OCI-LY7 (cell line): ENCODE measurements at regions not wholly inside any gene's neighbourhood (a gene's known extent, or its start where the extent isn't known, plus 50 kb on each side); places are given as distances from the start of the nearest gene placed in this dataset.

Experiments
- BruUV-seq: library from RNA; stranded (reverse); fragments of 400-500 nt; replicated peaks from 2 replicates; lab custom pipeline; 2021; lab: Mats Ljungman, UMichigan
- CTCF ChIA-PET: fragments of 300-600 bp; sonication (Branson Sonifier 250); formaldehyde crosslinking; loops from one replicate; lab custom pipeline; 2022; ENCODE audit warnings: antibody characterized with exemption; ENCODE audit not compliant: unreplicated experiment; lab: Charles Lee
- POLR2A ChIA-PET: fragments of 300-600 bp; sonication (Branson Sonifier 250); formaldehyde crosslinking; loops from one replicate; lab custom pipeline; 2022; ENCODE audit warnings: antibody characterized with exemption; lab: Charles Lee
- DNase-seq: peaks from one replicate; pipeline ENCODE4 v3.0.0-alpha.2; 2015; ENCODE audit warnings: low spot score
- H2AFZ ChIP-seq: fragments of 200-600 bp; sonication (generic), shearing (Covaris generic); 2 replicates; pipeline ENCODE4 v1.6.1; 2014; ENCODE audit warnings: mild to moderate bottlenecking, antibody characterized with exemption, low read length, moderate library complexity
- H3K27ac ChIP-seq: fragments of 200-600 bp; sonication (generic); 2 replicates; pipeline ENCODE4 v1.5.1; 2014; ENCODE audit warnings: mixed run types, low read depth, mild to moderate bottlenecking, moderate library complexity, low read length, inconsistent platforms; ENCODE audit not compliant: poor library complexity, severe bottlenecking
- H3K36me3 ChIP-seq: fragments of 200-600 bp; sonication (generic); 2 replicates; pipeline ENCODE4 v1.6.1; 2014; ENCODE audit warnings: mild to moderate bottlenecking, antibody characterized with exemption, low read length, moderate library complexity, mixed read lengths; ENCODE audit not compliant: insufficient read depth
- H3K4me1 ChIP-seq: fragments of 200-600 bp; sonication (generic); 2 replicates; pipeline ENCODE4 v1.5.1; 2014; ENCODE audit warnings: mild to moderate bottlenecking, low read length; ENCODE audit not compliant: insufficient read depth, poor library complexity, severe bottlenecking
- H3K4me2 ChIP-seq: fragments of 200-600 bp; sonication (generic); 2 replicates; pipeline ENCODE4 v1.6.1; 2014; ENCODE audit warnings: mild to moderate bottlenecking, low read length
- H3K4me3 ChIP-seq: fragments of 200-600 bp; sonication (generic); 2 replicates; pipeline ENCODE4 v1.5.1; 2014; ENCODE audit warnings: mild to moderate bottlenecking, low read depth, low read length; ENCODE audit not compliant: poor library complexity, severe bottlenecking
- H3K79me2 ChIP-seq: fragments of 200-600 bp; sonication (generic); 2 replicates; pipeline ENCODE4 v1.6.1; 2016; ENCODE audit warnings: low read depth, mild to moderate bottlenecking, low read length, moderate library complexity, mixed read lengths; ENCODE audit not compliant: insufficient read depth
- H3K9me2 ChIP-seq: fragments of 200-600 bp; sonication (generic); 2 replicates; pipeline ENCODE4 v1.6.1; 2016; ENCODE audit warnings: mild to moderate bottlenecking, low read length, mixed read lengths; ENCODE audit not compliant: insufficient read depth
- H3K9me3 ChIP-seq: fragments of 200-600 bp; sonication (generic); 2 replicates; pipeline ENCODE4 v1.6.1; 2014; ENCODE audit warnings: mild to moderate bottlenecking, mixed run types, low read length, mixed read lengths
- H4K20me1 ChIP-seq: fragments of 200-600 bp; sonication (generic); 2 replicates; pipeline ENCODE4 v1.6.1; 2014; ENCODE audit warnings: mild to moderate bottlenecking, antibody characterized with exemption, low read length, moderate library complexity, mixed read lengths; ENCODE audit not compliant: insufficient read depth
- EZH2phosphoT487 ChIP-seq: fragments of 200-600 bp; sonication (generic); IDR thresholded peaks from 2 replicates; pipeline ENCODE4 v1.6.1; 2018; ENCODE audit warnings: low read depth, borderline replicate concordance, mild to moderate bottlenecking, mixed run types, antibody characterized with exemption, low read length, moderate library complexity, mixed read lengths
- intact Hi-C: fragments of 100-400 bp; cut with micrococcal nuclease; formaldehyde crosslinking; loops from one replicate; pipeline ENCODE4 v1.10.0; 2022; ENCODE audit not compliant: unreplicated experiment
- TF ChIP-seq, protein P1 (sequence below): fragments of 200-600 bp; sonication (generic); conservative IDR thresholded peaks from 2 replicates; pipeline ENCODE4 v1.5.1; 2014; ENCODE audit warnings: mild to moderate bottlenecking, antibody characterized with exemption, low read length, moderate library complexity, mixed read lengths

DNA sequence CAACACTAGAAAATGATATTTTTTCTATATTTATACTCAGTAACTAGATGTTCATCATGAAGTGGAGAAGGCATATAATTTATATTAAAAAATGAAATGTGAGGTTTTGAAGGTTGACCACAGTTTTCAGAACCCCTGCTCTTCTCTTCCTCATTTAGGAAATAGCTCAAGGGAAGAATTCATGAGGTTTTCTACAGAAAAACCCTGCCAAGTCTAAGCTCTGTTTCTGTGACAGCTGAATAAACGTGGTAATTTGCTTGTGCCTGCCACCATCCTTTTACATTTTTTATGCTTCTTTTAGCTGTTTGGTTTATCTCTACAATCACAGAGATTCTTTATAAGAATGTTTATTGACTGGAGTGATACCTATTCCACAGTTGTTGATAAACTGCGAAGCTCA lies 630.3 kb upstream of the POT1 start:
- no peaks in the 10 kb centered on the region for H3K9me3 ChIP-seq
- no peaks in the 10 kb centered on the region for H4K20me1 ChIP-seq
- TF ChIP-seq EZH2phosphoT487, result no peak
- TF ChIP-seq, protein P1, sequence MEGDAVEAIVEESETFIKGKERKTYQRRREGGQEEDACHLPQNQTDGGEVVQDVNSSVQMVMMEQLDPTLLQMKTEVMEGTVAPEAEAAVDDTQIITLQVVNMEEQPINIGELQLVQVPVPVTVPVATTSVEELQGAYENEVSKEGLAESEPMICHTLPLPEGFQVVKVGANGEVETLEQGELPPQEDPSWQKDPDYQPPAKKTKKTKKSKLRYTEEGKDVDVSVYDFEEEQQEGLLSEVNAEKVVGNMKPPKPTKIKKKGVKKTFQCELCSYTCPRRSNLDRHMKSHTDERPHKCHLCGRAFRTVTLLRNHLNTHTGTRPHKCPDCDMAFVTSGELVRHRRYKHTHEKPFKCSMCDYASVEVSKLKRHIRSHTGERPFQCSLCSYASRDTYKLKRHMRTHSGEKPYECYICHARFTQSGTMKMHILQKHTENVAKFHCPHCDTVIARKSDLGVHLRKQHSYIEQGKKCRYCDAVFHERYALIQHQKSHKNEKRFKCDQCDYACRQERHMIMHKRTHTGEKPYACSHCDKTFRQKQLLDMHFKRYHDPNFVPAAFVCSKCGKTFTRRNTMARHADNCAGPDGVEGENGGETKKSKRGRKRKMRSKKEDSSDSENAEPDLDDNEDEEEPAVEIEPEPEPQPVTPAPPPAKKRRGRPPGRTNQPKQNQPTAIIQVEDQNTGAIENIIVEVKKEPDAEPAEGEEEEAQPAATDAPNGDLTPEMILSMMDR, result no peak

DNA sequence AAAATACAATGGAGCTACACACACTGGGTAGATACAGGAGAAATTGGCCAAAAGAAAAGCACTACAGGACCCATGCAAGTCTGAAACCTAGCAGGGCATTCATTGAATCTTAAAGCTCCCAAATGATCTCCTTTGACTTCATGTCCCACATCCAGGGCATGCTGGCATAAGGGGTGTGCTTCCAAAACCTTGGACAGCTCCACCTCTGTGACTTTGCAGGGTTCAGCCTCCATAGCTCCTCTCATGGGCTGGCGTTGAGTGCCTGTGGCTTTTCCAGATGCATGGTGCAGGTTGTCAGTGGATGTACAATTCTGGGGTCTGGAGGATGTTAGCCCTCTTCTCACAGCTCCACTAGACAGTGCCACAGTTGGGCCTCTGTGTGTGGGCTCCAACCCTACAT lies 626.3 kb upstream of the POT1 start:
- BruUV-seq, result no TSS peak

More for the DNA sequence above, 630.3 kb upstream of the POT1 start:
- ChIA-PET POLR2A (no interaction called here), CTCF (no interaction called here)
- Histone ChIP-seq H3K4me1 (no peaks in the 10 kb centered on the region), H2AFZ (no peak overlapping the region), H3K79me2 (no peaks in the 10 kb centered on the region), H3K9me2 (no peaks in the 10 kb centered on the region), H3K4me2 (no peak overlapping the region), H3K4me3 (no peak overlapping the region), H3K36me3 (no peaks in the 10 kb centered on the region), H3K27ac (no peak overlapping the region)
- DNase-seq, result no peak
- no TSS peak for BruUV-seq
- intact Hi-C loops, result no loop called here

DNA sequence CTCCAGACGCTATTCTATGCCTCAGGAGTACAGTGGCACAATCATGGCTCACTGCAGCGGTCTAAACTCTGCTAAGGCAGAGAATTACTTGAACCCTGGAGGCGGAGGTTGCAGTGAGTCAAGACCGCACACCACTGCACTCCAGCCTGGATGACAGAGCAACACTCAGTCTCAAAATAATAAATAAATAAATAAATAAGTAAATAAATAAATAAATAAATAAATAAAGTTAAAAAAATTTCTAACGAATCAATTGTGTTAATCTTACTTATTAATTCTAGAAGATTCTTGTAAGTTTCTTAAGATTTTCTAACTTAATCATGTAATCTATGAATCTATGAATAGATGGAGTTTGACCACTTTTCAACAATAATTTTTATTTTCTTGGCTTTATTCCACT lies 621.4 kb upstream of the POT1 start:
- Histone ChIP-seq H3K79me2 (no peaks in the 10 kb centered on the region), H3K4me3 (no peak overlapping the region), H4K20me1 (no peaks in the 10 kb centered on the region), H3K4me1 (no peaks in the 10 kb centered on the region), H2AFZ (no peak overlapping the region), H3K9me3 (no peaks in the 10 kb centered on the region), H3K4me2 (no peak overlapping the region), H3K9me2 (no peaks in the 10 kb centered on the region), H3K36me3 (no peaks in the 10 kb centered on the region), H3K27ac (no peak overlapping the region)
- no peak for DNase-seq
- intact Hi-C loops, result no loop called here
- CTCF ChIA-PET, result no interaction called here
- no peak for TF ChIP-seq EZH2phosphoT487
- TF ChIP-seq, protein P1, result no peak
- no TSS peak for BruUV-seq
- POLR2A ChIA-PET, result no interaction called here

More for the DNA sequence above, 626.3 kb upstream of the POT1 start:
- ChIA-PET POLR2A (no interaction called here), CTCF (no interaction called here)
- TF ChIP-seq, protein P1, result no peak
- no peak for TF ChIP-seq EZH2phosphoT487
- Histone ChIP-seq H3K4me1 (no peaks in the 10 kb centered on the region), H3K4me2 (no peak overlapping the region), H3K79me2 (no peaks in the 10 kb centered on the region), H3K36me3 (no peaks in the 10 kb centered on the region), H3K27ac (no peak overlapping the region), H3K9me3 (no peaks in the 10 kb centered on the region), H4K20me1 (no peaks in the 10 kb centered on the region), H2AFZ (no peak overlapping the region), H3K4me3 (no peak overlapping the region), H3K9me2 (no peaks in the 10 kb centered on the region)
- DNase-seq, result no peak
- intact Hi-C loops, result no loop called here
